ENCODE measurements at regions not wholly inside any gene's neighbourhood (a gene's known extent, or its start where the extent isn't known, plus 50 kb on each side); places are given as distances from the start of the nearest gene placed in this dataset.

DNA sequence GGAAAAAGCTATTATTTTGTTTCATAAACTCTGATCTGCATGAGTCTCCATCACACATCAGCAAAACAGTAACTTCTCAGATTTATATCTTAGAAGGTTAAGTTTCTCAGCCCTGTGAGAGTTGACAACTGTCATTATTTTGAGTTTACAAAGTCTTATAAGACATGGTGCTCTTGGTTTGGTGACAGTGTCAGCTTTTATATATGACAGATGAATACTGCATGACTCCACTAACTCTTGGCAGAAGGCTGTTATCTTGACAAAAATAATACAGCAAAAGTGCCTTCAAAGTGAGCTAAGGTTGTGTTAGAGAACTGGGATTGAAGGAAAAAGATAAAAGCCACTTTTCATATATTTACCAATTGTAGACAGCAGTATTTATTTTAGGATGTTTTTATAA is 528.4 kb upstream of the SOX9 start:
- TF ChIP-seq POLR2AphosphoS5 (IDR thresholded peaks at IDR 0.05; ENCODE audit: borderline replicate concordance, low read depth, low read length), result no peak
- TF ChIP-seq EZH2 (IDR thresholded peaks at IDR 0.05), result no peak
- no peak for TF ChIP-seq FOXP2 (optimal IDR thresholded peaks at IDR 0.05; ENCODE audit: control extremely low read depth, extremely low read length, insufficient read depth)
